H54 (cell line): ENCODE measurements at regions not wholly inside any gene's neighbourhood (a gene's known extent, or its start where the extent isn't known, plus 50 kb on each side); places are given as distances from the start of the nearest gene placed in this dataset.

Experiments used
- DNase-seq: peaks from one replicate; pipeline ENCODE4 v3.0.0; 2011; ENCODE audit warnings: low spot score, mixed read lengths; ENCODE audit not compliant: insufficient read length
- FAIRE-seq: peaks from 3 replicates; lab custom pipeline; 2011; peaks lifted over from hg19 to GRCh38; lab: Jason Lieb, UNC
- POLR2A ChIP-seq: IDR thresholded peaks from 2 replicates; pipeline ENCODE4 v1.6.1; 2011; ENCODE audit warnings: low read depth, mild to moderate bottlenecking, low read length

- no peak for TF ChIP-seq POLR2A
- DNase-seq, result no peak
- no peak for FAIRE-seq
Measured at GRCh38 chr5:174300118-174300940, 254.8 kb downstream of the NSG2 start.

GRCh38 chr5:174300941-174301761, 255.6 kb downstream of the NSG2 start:
- FAIRE-seq (no peak), DNase-seq (no peak)
- TF ChIP-seq POLR2A, result no peak

- FAIRE-seq, result no peak
- no peak for DNase-seq
- TF ChIP-seq POLR2A, result no peak
Measured at GRCh38 chr5:174301848-174302625, 256.5 kb downstream of the NSG2 start.

- DNase-seq, result no peak
- FAIRE-seq, result no peak
- no peak for TF ChIP-seq POLR2A
Measured at GRCh38 chr5:174303035-174303434, 257.5 kb downstream of the NSG2 start.

- no peak for FAIRE-seq
- no peak for TF ChIP-seq POLR2A
- DNase-seq, result no peak
Measured at GRCh38 chr5:174303437-174304045, 258.0 kb downstream of the NSG2 start.

- DNase-seq (no peak), FAIRE-seq (no peak)
- no peak for TF ChIP-seq POLR2A
Measured at GRCh38 chr5:174305241-174305681, 259.8 kb downstream of the NSG2 start.

- DNase-seq (peak; percentile 43), FAIRE-seq (no peak)
- TF ChIP-seq POLR2A, result no peak
Measured at GRCh38 chr5:174306345-174307030, 261.0 kb downstream of the NSG2 start.

- DNase-seq, result no peak
- FAIRE-seq, result no peak
- no peak for TF ChIP-seq POLR2A
Measured at GRCh38 chr5:174307031-174307408, 261.5 kb downstream of the NSG2 start.

GRCh38 chr5:174307656-174308271, 262.3 kb downstream of the NSG2 start:
- FAIRE-seq (no peak), DNase-seq (no peak)
- TF ChIP-seq POLR2A, result no peak

- FAIRE-seq (no peak), DNase-seq (no peak)
- no peak for TF ChIP-seq POLR2A
Measured at GRCh38 chr5:174309131-174309795, 263.8 kb downstream of the NSG2 start.

- no peak for FAIRE-seq
- no peak for TF ChIP-seq POLR2A
- no peak for DNase-seq
Measured at GRCh38 chr5:174310243-174310642, 264.7 kb downstream of the NSG2 start.

GRCh38 chr5:174310706-174311105, 265.2 kb downstream of the NSG2 start:
- TF ChIP-seq POLR2A, result no peak
- no peak for DNase-seq
- no peak for FAIRE-seq
